Thyroid gland (tissue), 4 donors: ENCODE measurements at regions not wholly inside any gene's neighbourhood (a gene's known extent, or its start where the extent isn't known, plus 50 kb on each side); places are given as distances from the start of the nearest gene placed in this dataset.

Experiments used
- POLR2A ChIP-seq, 2 donors: fragments of 450-650 bp; IDR thresholded peaks; one replicate each; pipeline ENCODE4 v1.6.1; 2017; ENCODE audit warnings: antibody characterized with exemption in 2 of 2, mild to moderate bottlenecking in 2 of 2, moderate library complexity in 1 of 2
- TF ChIP-seq, protein P1 (sequence below), 6 experiments: fragments of 200-600 bp in 3 of 6; fragments of 450-650 bp in 3 of 6; sonication (generic) in 3 of 6; IDR thresholded peaks; one replicate each; pipeline ENCODE4 v1.5.1; 2016 to 2019; ENCODE audit warnings: antibody characterized with exemption in 6 of 6, mild to moderate bottlenecking in 2 of 6, inconsistent platforms in 1 of 6, moderate library complexity in 1 of 6

DNA sequence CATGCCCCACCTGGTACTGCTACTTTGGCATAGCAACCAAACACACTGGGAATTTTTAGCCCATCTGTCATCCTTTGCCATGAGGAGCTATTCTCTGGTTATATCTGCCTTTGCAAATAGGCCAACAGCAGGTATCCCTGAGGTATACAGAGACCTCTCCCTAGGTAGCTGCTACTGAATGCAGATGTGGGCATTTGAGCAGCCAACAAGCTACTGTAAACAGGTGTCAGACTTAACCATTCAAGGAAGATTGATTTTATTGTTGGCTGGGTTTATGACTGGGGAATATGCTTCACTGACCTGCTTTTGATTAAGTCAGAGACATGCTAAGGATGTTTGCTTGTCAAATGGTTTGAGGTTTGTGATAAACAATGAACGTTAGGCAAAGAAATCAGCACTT, 183.2 kb downstream of the OXSM start:
- TF ChIP-seq, protein P1, sequence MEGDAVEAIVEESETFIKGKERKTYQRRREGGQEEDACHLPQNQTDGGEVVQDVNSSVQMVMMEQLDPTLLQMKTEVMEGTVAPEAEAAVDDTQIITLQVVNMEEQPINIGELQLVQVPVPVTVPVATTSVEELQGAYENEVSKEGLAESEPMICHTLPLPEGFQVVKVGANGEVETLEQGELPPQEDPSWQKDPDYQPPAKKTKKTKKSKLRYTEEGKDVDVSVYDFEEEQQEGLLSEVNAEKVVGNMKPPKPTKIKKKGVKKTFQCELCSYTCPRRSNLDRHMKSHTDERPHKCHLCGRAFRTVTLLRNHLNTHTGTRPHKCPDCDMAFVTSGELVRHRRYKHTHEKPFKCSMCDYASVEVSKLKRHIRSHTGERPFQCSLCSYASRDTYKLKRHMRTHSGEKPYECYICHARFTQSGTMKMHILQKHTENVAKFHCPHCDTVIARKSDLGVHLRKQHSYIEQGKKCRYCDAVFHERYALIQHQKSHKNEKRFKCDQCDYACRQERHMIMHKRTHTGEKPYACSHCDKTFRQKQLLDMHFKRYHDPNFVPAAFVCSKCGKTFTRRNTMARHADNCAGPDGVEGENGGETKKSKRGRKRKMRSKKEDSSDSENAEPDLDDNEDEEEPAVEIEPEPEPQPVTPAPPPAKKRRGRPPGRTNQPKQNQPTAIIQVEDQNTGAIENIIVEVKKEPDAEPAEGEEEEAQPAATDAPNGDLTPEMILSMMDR (IDR thresholded peaks at IDR 0.05): no peak
- no peak for TF ChIP-seq POLR2A (IDR thresholded peaks at IDR 0.05)
